Peyer's patch (tissue), 4 donors: ENCODE measurements at regions not wholly inside any gene's neighbourhood (a gene's known extent, or its start where the extent isn't known, plus 50 kb on each side); places are given as distances from the start of the nearest gene placed in this dataset.

ENCODE experiments used
- POLR2A ChIP-seq, 2 donors: fragments of 450-650 bp; IDR thresholded peaks; one replicate each; pipeline ENCODE4 v1.5.1; 2017; ENCODE audit warnings: antibody characterized with exemption in 2 of 2, mild to moderate bottlenecking in 2 of 2, moderate library complexity in 2 of 2
- TF ChIP-seq, protein P1 (sequence below), 6 experiments: fragments of 450-650 bp in 4 of 6; fragments of 200-600 bp in 2 of 6; sonication (generic) in 1 of 6; IDR thresholded peaks; one replicate each; pipeline ENCODE4 v1.5.1; 2017 to 2019; ENCODE audit warnings: antibody characterized with exemption in 6 of 6, mild to moderate bottlenecking in 3 of 6, moderate library complexity in 1 of 6

DNA sequence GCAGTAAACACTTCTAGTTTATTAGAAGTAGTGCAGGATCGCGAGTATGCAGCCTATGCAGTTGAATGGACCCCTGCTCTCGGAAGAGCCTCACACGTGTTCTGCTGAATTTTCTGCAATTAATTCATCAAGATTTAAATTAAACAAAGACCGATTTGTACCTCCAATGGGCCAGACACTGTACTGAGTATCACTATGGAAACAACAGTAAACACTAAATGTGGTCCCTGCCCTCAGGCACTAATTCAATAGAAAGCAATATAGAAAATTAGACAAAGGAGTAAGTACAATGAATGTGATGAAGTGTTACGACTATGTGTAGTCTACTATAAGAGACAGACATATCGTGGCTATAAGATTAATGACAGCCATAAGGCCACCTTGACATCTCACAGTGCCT lies 740.3 kb upstream of the FRG1 start:
- TF ChIP-seq, protein P1, sequence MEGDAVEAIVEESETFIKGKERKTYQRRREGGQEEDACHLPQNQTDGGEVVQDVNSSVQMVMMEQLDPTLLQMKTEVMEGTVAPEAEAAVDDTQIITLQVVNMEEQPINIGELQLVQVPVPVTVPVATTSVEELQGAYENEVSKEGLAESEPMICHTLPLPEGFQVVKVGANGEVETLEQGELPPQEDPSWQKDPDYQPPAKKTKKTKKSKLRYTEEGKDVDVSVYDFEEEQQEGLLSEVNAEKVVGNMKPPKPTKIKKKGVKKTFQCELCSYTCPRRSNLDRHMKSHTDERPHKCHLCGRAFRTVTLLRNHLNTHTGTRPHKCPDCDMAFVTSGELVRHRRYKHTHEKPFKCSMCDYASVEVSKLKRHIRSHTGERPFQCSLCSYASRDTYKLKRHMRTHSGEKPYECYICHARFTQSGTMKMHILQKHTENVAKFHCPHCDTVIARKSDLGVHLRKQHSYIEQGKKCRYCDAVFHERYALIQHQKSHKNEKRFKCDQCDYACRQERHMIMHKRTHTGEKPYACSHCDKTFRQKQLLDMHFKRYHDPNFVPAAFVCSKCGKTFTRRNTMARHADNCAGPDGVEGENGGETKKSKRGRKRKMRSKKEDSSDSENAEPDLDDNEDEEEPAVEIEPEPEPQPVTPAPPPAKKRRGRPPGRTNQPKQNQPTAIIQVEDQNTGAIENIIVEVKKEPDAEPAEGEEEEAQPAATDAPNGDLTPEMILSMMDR (IDR thresholded peaks at IDR 0.05) = no peak
- TF ChIP-seq POLR2A (IDR thresholded peaks at IDR 0.05) = no peak
